Colonic mucosa (tissue), 4 donors: ENCODE measurements at regions not wholly inside any gene's neighbourhood (a gene's known extent, or its start where the extent isn't known, plus 50 kb on each side); places are given as distances from the start of the nearest gene placed in this dataset.
"Not testable (repeated sequence)": the region's sequence is repeated elsewhere in the genome, so short reads cannot be mapped to it uniquely, and the experiment has no call there.

Source experiments
- DNase-seq: peaks from one replicate; pipeline ENCODE4 v3.0.0-alpha.2; 2020
- H3K27ac ChIP-seq: fragments of 200-600 bp; one replicate; pipeline ENCODE4 v1.8.0; 2021
- H3K27me3 ChIP-seq: fragments of 200-600 bp; one replicate; pipeline ENCODE4 v1.8.0; 2021
- H3K36me3 ChIP-seq: fragments of 200-600 bp; one replicate; pipeline ENCODE4 v1.8.0; 2021
- H3K4me1 ChIP-seq: fragments of 200-600 bp; one replicate; pipeline ENCODE4 v1.8.0; 2021; ENCODE audit warnings: mild to moderate bottlenecking
- H3K4me3 ChIP-seq: fragments of 200-600 bp; one replicate; pipeline ENCODE4 v1.8.0; 2021
- H3K9ac ChIP-seq, 2 donors: one replicate each; pipeline ENCODE4 v1.7.0; 2013; ENCODE audit warnings: control low read depth in 2 of 2, low read depth in 2 of 2, low read length in 2 of 2
- H3K9me3 ChIP-seq: fragments of 200-600 bp; one replicate; pipeline ENCODE4 v1.8.0; 2021
- intact Hi-C: fragments of 100-400 bp; cut with DNase I; formaldehyde crosslinking; loops from one replicate; pipeline ENCODE4 v1.14.1; 2022
- TF ChIP-seq, protein P1 (sequence below): fragments of 200-600 bp; IDR thresholded peaks from one replicate; pipeline ENCODE4 v1.8.0; 2022; ENCODE audit warnings: antibody characterized with exemption, mild to moderate bottlenecking
- donor health status: healthy.
- donor health status: DM: no; HTN: no; CAD: no.
- donor health status: DM: no; HTN: no; CAD: no.

DNA sequence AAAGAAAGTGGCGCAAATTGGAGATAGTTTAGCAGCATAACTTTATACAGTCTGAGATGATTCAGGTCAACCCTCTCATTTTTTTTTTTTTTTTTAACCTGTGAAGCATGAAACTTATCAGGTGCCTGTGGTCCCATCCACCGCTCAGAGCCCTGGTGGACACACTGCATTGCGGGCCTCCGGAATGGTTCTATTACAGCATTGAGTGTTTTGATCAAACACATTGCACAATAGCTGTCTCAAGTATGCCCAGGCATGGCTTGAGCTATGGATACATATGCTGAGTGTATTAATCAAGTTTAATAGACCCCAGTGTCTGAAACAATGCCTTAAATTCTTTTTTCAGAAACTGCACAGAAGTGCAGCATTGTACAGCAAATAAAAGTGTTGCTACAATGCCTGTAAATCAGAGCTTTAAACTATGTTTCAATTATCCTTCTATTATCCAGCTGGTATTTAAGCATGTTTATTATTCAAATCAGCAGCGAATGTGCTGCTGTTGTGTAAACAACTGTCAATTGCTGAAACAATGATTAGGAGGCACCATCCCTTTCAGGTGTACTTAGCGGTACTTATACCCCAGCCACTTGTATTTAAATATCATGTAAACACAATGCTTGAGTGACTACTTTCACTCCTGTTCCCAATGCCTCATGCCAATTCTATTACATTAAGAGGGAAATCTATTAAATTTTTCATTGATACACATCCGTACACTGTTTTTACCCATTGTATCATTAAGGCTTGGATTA, 456.6 kb downstream of the RPS6KC1 start:
- Histone ChIP-seq H3K9me3 (no peaks in the 10 kb centered on the region), H3K9ac (no peak overlapping the region), H3K27ac (no peak overlapping the region), H3K4me1 (no peaks in the 10 kb centered on the region), H3K36me3 (no peaks in the 10 kb centered on the region), H3K4me3 (no peak overlapping the region), H3K27me3 (no peaks in the 10 kb centered on the region)
- no peak for DNase-seq
- TF ChIP-seq, protein P1, sequence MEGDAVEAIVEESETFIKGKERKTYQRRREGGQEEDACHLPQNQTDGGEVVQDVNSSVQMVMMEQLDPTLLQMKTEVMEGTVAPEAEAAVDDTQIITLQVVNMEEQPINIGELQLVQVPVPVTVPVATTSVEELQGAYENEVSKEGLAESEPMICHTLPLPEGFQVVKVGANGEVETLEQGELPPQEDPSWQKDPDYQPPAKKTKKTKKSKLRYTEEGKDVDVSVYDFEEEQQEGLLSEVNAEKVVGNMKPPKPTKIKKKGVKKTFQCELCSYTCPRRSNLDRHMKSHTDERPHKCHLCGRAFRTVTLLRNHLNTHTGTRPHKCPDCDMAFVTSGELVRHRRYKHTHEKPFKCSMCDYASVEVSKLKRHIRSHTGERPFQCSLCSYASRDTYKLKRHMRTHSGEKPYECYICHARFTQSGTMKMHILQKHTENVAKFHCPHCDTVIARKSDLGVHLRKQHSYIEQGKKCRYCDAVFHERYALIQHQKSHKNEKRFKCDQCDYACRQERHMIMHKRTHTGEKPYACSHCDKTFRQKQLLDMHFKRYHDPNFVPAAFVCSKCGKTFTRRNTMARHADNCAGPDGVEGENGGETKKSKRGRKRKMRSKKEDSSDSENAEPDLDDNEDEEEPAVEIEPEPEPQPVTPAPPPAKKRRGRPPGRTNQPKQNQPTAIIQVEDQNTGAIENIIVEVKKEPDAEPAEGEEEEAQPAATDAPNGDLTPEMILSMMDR: no peak
- intact Hi-C loops: no loop called here

DNA sequence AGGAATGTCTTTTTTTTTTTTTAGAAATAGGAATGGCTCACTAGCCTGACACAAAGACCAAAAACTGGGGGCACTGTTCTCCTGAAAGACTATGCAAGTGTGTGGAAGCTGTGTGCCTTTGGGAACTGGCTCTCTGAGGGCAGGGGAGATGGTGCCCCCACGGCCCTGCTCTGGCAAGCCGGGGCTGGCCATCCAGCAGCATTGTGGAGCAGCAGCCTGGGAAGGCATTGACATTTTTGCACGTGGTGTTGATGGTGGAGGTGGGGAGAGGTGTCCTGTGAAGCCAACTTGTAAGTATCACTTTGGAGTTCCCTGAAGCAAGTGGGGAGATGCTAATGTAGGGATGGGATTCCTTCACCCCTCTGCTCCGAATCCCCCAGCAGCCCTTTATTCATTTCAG, 460.1 kb downstream of the RPS6KC1 start:
- H3K27ac ChIP-seq: no peak overlapping the region
- H3K36me3 ChIP-seq: no peaks in the 10 kb centered on the region
- no peak overlapping the region for H3K4me3 ChIP-seq
- intact Hi-C loops: no loop called here
- H3K9me3 ChIP-seq: no peaks in the 10 kb centered on the region
- DNase-seq: no peak
- no peaks in the 10 kb centered on the region for H3K4me1 ChIP-seq
- no peaks in the 10 kb centered on the region for H3K27me3 ChIP-seq
- H3K9ac ChIP-seq: no peak overlapping the region
- TF ChIP-seq, protein P1: no peak

GRCh38 chr1:213512316-213512715, 461.3 kb downstream of the RPS6KC1 start:
- intact Hi-C loops: no loop called here
- Histone ChIP-seq H3K27ac (no peak overlapping the region), H3K4me3 (no peak overlapping the region), H3K9ac (no peak overlapping the region), H3K4me1 (no peaks in the 10 kb centered on the region), H3K36me3 (no peaks in the 10 kb centered on the region), H3K27me3 (no peaks in the 10 kb centered on the region), H3K9me3 (no peaks in the 10 kb centered on the region)
- TF ChIP-seq, protein P1: no peak
- DNase-seq: no peak

GRCh38 chr1:213513006-213513405, 462.0 kb downstream of the RPS6KC1 start:
- H3K9ac ChIP-seq: no peak overlapping the region
- no peaks in the 10 kb centered on the region for H3K4me1 ChIP-seq
- TF ChIP-seq, protein P1: no peak
- no peaks in the 10 kb centered on the region for H3K27me3 ChIP-seq
- H3K36me3 ChIP-seq: no peaks in the 10 kb centered on the region
- H3K27ac ChIP-seq: no peak overlapping the region
- intact Hi-C loops: no loop called here
- no peaks in the 10 kb centered on the region for H3K9me3 ChIP-seq
- H3K4me3 ChIP-seq: no peak overlapping the region
- no peak for DNase-seq

- H3K4me3 ChIP-seq, intact Hi-C loops, H3K9ac ChIP-seq, H3K4me1 ChIP-seq, DNase-seq, H3K9me3 ChIP-seq, H3K36me3 ChIP-seq, H3K27ac ChIP-seq, H3K27me3 ChIP-seq: not testable (repeated sequence)
These were observed 463.6 kb downstream of the RPS6KC1 start for GRCh38 chr1:213514408-213515179.

DNA sequence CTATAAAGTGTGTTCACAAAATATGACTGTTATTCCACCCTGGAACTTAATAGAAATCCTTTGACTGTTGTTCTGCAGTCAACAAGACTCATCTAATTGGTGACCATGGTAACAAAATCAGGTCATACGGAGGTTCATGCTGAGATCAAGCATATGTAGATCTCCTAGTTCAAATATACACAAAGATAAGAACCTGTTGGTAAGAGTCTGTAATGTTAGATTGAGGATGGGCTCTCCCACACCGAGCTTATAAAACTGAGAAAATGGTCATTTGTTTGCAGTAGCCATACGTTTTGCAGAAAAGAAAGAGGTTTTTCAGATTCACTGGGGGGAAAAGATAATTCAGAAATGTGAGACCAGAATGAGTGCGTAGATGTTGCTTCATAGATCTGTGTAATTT, 468.1 kb downstream of the RPS6KC1 start:
- no peak overlapping the region for H3K27ac ChIP-seq
- no peak overlapping the region for H3K9ac ChIP-seq
- H3K27me3 ChIP-seq: no peaks in the 10 kb centered on the region
- DNase-seq: no peak
- no peak overlapping the region for H3K4me3 ChIP-seq
- H3K4me1 ChIP-seq: no peaks in the 10 kb centered on the region
- TF ChIP-seq, protein P1: no peak
- no peaks in the 10 kb centered on the region for H3K36me3 ChIP-seq
- no peaks in the 10 kb centered on the region for H3K9me3 ChIP-seq
- intact Hi-C loops: no loop called here
